Osteoblast (primary cell): ENCODE measurements at regions not wholly inside any gene's neighbourhood (a gene's known extent, or its start where the extent isn't known, plus 50 kb on each side); places are given as distances from the start of the nearest gene placed in this dataset.

ENCODE experiments used
- DNase-seq: peaks from one replicate; pipeline ENCODE4 v3.0.0; 2011; ENCODE audit warnings: low spot score, mixed read lengths; ENCODE audit not compliant: insufficient read length; ENCODE audit errors: missing footprints
- H2AFZ ChIP-seq: 2 replicates; pipeline ENCODE4 v1.6.0; 2011; ENCODE audit warnings: mild to moderate bottlenecking, low read length
- H3K27ac ChIP-seq: 2 replicates; pipeline ENCODE4 v1.5.1; 2011; ENCODE audit warnings: mild to moderate bottlenecking, low read depth, low read length, moderate library complexity
- H3K27me3 ChIP-seq: 2 replicates; pipeline ENCODE4 v1.6.0; 2012; ENCODE audit warnings: mild to moderate bottlenecking, control low read depth, inconsistent platforms, low read length, moderate library complexity; ENCODE audit not compliant: insufficient read depth
- H3K36me3 ChIP-seq: 2 replicates; pipeline ENCODE4 v1.5.1; 2011; ENCODE audit warnings: mild to moderate bottlenecking, low read length, control low read depth, moderate library complexity; ENCODE audit not compliant: insufficient read depth
- H3K4me1 ChIP-seq: 2 replicates; pipeline ENCODE4 v1.5.1; 2011; ENCODE audit warnings: mild to moderate bottlenecking, low read length, control low read depth, moderate library complexity; ENCODE audit not compliant: insufficient read depth
- H3K4me2 ChIP-seq: 2 replicates; pipeline ENCODE4 v1.6.0; 2011; ENCODE audit warnings: mild to moderate bottlenecking, low read length; ENCODE audit not compliant: insufficient read depth
- H3K4me3 ChIP-seq: fragments of 200-600 bp; sonication (generic); 3 replicates; pipeline ENCODE4 v1.5.1; 2012; ENCODE audit warnings: mild to moderate bottlenecking, low read length, inconsistent platforms; ENCODE audit not compliant: insufficient read depth
- H3K79me2 ChIP-seq: 2 replicates; pipeline ENCODE4 v1.6.0; 2012; ENCODE audit warnings: mild to moderate bottlenecking, low read length, control low read depth, inconsistent platforms; ENCODE audit not compliant: insufficient read depth
- H3K9me3 ChIP-seq: 2 replicates; pipeline ENCODE4 v1.5.1; 2011; ENCODE audit warnings: low read depth, low read length, control low read depth
- H4K20me1 ChIP-seq: 2 replicates; pipeline ENCODE4 v1.6.0; 2012; ENCODE audit warnings: mild to moderate bottlenecking, low read length, control low read depth; ENCODE audit not compliant: insufficient read depth
- CTCF ChIP-seq: IDR thresholded peaks from 2 replicates; pipeline ENCODE4 v1.5.1; 2011; ENCODE audit warnings: mild to moderate bottlenecking, low read depth, low read length, moderate library complexity; ENCODE audit errors: extremely low read depth

- Histone ChIP-seq H3K4me3 (no peak overlapping the region), H3K36me3 (no peaks in the 10 kb centered on the region), H3K27me3 (no peaks in the 10 kb centered on the region), H2AFZ (no peak overlapping the region), H3K27ac (no peak overlapping the region), H3K4me1 (no peaks in the 10 kb centered on the region), H3K9me3 (no peaks in the 10 kb centered on the region), H3K79me2 (no peaks in the 10 kb centered on the region), H4K20me1 (no peaks in the 10 kb centered on the region), H3K4me2 (no peak overlapping the region)
- TF ChIP-seq CTCF: no peak
- DNase-seq: no peak
These were observed 101.3 kb upstream of the REG3A start for GRCh38 chr2:79260848-79261247.

GRCh38 chr2:79259959-79260358 lies 100.4 kb upstream of the REG3A start:
- H3K27me3 ChIP-seq: no peaks in the 10 kb centered on the region
- H3K4me2 ChIP-seq: no peak overlapping the region
- no peak for TF ChIP-seq CTCF
- no peak overlapping the region for H2AFZ ChIP-seq
- no peaks in the 10 kb centered on the region for H3K79me2 ChIP-seq
- no peak overlapping the region for H3K27ac ChIP-seq
- H3K4me3 ChIP-seq: no peak overlapping the region
- DNase-seq: no peak
- no peaks in the 10 kb centered on the region for H3K9me3 ChIP-seq
- no peaks in the 10 kb centered on the region for H3K4me1 ChIP-seq
- H3K36me3 ChIP-seq: no peaks in the 10 kb centered on the region
- no peaks in the 10 kb centered on the region for H4K20me1 ChIP-seq

- Histone ChIP-seq H3K79me2 (no peaks in the 10 kb centered on the region), H3K9me3 (no peaks in the 10 kb centered on the region), H3K4me1 (no peaks in the 10 kb centered on the region), H3K27ac (no peak overlapping the region), H3K4me2 (no peak overlapping the region), H4K20me1 (no peaks in the 10 kb centered on the region), H3K4me3 (no peak overlapping the region), H3K27me3 (no peaks in the 10 kb centered on the region), H2AFZ (no peak overlapping the region), H3K36me3 (no peaks in the 10 kb centered on the region)
- TF ChIP-seq CTCF: no peak
- DNase-seq: no peak
These were observed 99.7 kb upstream of the REG3A start for GRCh38 chr2:79259296-79259695.

GRCh38 chr2:79253243-79253774 lies 93.8 kb upstream of the REG3A start:
- no peaks in the 10 kb centered on the region for H3K36me3 ChIP-seq
- no peaks in the 10 kb centered on the region for H3K27me3 ChIP-seq
- no peak overlapping the region for H3K27ac ChIP-seq
- DNase-seq: no peak
- no peaks in the 10 kb centered on the region for H3K79me2 ChIP-seq
- no peak overlapping the region for H3K4me3 ChIP-seq
- no peak for TF ChIP-seq CTCF
- H3K4me2 ChIP-seq: no peak overlapping the region
- no peaks in the 10 kb centered on the region for H4K20me1 ChIP-seq
- no peaks in the 10 kb centered on the region for H3K4me1 ChIP-seq
- no peak overlapping the region for H2AFZ ChIP-seq
- peaks cover 3% of the 10 kb centered on the region for H3K9me3 ChIP-seq
